ENCODE measurements at regions not wholly inside any gene's neighbourhood (a gene's known extent, or its start where the extent isn't known, plus 50 kb on each side); places are given as distances from the start of the nearest gene placed in this dataset.
"Not testable (repeated sequence)": the region's sequence is repeated elsewhere in the genome, so short reads cannot be mapped to it uniquely, and the experiment has no call there.

DNA sequence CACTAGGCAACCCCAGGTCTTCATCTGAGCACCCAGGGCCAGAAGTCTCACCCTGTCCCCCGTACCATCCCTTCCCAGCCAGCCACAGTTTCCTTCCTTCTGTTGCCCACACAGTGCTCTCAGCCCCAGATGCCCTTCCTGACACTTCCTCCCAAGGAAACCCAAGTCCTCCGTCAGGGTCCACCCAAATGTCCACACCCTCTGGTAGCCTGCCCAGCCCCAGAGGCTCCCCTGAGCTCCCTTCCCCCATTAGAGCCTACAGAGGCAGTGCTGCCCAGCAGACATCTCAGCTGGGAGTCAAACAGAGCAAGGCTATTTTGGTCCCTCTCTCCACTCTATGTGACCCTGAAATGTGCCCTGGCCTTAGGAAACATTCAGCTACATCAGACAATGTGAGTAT lies 338.0 kb downstream of the CACNA1B start:
- not testable (repeated sequence) for H3K23ac ChIP-seq (ENCODE audit: insufficient read length, low read depth, low read length); H3K18ac ChIP-seq (ENCODE audit: insufficient read length, low read depth, low read length); H3K27ac Mint-ChIP-seq; H4K91ac ChIP-seq (ENCODE audit: insufficient read length, low read depth, low read length); H3K4me3 Mint-ChIP-seq; H4K8ac ChIP-seq (replicated peaks; ENCODE audit: insufficient read length, low read depth, low read length); H2BK20ac ChIP-seq (ENCODE audit: low read depth, low read length, poor library complexity, severe bottlenecking); H2BK5ac ChIP-seq (ENCODE audit: insufficient read length, low read length); H2AK5ac ChIP-seq (ENCODE audit: insufficient read length, low read length); H3K4me1 ChIP-seq (ENCODE audit: insufficient read depth, low read length); H3T11ph ChIP-seq (ENCODE audit: low read length); H3K9me3 ChIP-seq (ENCODE audit: control insufficient read depth, low read depth, low read length); H3K27me3 ChIP-seq (ENCODE audit: insufficient read depth, low read length); H2BK12ac ChIP-seq (ENCODE audit: insufficient read length, low read depth, low read length); DNase-seq; H3K9me3 Mint-ChIP-seq; H3K14ac ChIP-seq (ENCODE audit: insufficient read depth, low read length); H3K27me3 Mint-ChIP-seq (ENCODE audit: low read depth); H2BK15ac ChIP-seq (ENCODE audit: low read depth, low read length); H3K9ac ChIP-seq (ENCODE audit: extremely low read depth, insufficient read length, low read length); H2AFZ ChIP-seq (ENCODE audit: low read length); H4K5ac ChIP-seq (ENCODE audit: insufficient read length, low read depth, low read length); H3K4me1 Mint-ChIP-seq; H3K56ac ChIP-seq (ENCODE audit: insufficient read length, low read depth, low read length); H3K4me2 ChIP-seq (ENCODE audit: insufficient read depth, insufficient read length, low read length); H3K79me1 ChIP-seq (ENCODE audit: insufficient read depth, low read depth, low read length, poor library complexity, severe bottlenecking); H3K23me2 ChIP-seq (ENCODE audit: insufficient read length, low read depth, low read length, poor library complexity, severe bottlenecking); H4K20me1 ChIP-seq (ENCODE audit: control insufficient read depth, insufficient read depth, insufficient read length); H3K79me2 ChIP-seq (ENCODE audit: insufficient read depth, low read length); H3K36me3 Mint-ChIP-seq (ENCODE audit: insufficient read depth in 1 of 3, low read depth in 3 of 3); H3K4ac ChIP-seq (ENCODE audit: low read depth, low read length); H2BK120ac ChIP-seq (ENCODE audit: low read depth, low read length, poor library complexity, severe bottlenecking); H3K27ac ChIP-seq (ENCODE audit: insufficient read length, low read depth, low read length)
- no CpG with 5 or more reads among the region's 2 CpGs for WGBS (ENCODE audit: extremely low coverage, insufficient read length, low lambda C conversion rate)

DNA sequence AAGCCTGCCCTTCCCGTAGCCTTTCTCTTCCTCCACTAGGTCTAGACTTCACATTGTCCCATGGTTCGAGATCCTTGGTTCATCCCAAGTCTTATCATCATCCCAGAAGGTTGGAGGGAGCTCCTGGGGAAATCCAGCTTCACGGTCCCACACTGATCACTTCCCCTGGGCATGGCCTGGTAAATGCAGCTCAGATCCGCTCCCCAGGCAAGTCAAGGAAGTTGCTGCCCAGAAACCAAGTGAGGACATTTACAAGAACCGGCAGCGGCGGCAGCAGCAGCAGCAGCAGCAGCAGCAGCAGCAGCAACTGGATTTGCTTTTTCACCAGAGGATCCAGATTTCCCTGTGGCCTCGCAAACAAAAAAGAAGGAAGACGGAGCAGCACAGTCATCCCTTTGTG lies 339.2 kb downstream of the CACNA1B start:
- not testable (repeated sequence) for H3K4me1 Mint-ChIP-seq; H3K9me3 ChIP-seq (ENCODE audit: control insufficient read depth, low read depth, low read length); H4K5ac ChIP-seq (ENCODE audit: insufficient read length, low read depth, low read length); H3K9ac ChIP-seq (ENCODE audit: extremely low read depth, insufficient read length, low read length); H3K27me3 Mint-ChIP-seq (ENCODE audit: low read depth); H3K23me2 ChIP-seq (ENCODE audit: insufficient read length, low read depth, low read length, poor library complexity, severe bottlenecking); H2BK120ac ChIP-seq (ENCODE audit: low read depth, low read length, poor library complexity, severe bottlenecking); H4K91ac ChIP-seq (ENCODE audit: insufficient read length, low read depth, low read length); H3K36me3 Mint-ChIP-seq (ENCODE audit: insufficient read depth in 1 of 3, low read depth in 3 of 3); H2AK5ac ChIP-seq (ENCODE audit: insufficient read length, low read length); H3K27me3 ChIP-seq (ENCODE audit: insufficient read depth, low read length); H2BK12ac ChIP-seq (ENCODE audit: insufficient read length, low read depth, low read length); H3K56ac ChIP-seq (ENCODE audit: insufficient read length, low read depth, low read length); H3K79me1 ChIP-seq (ENCODE audit: insufficient read depth, low read depth, low read length, poor library complexity, severe bottlenecking); H2BK15ac ChIP-seq (ENCODE audit: low read depth, low read length); H3T11ph ChIP-seq (ENCODE audit: low read length); H4K20me1 ChIP-seq (ENCODE audit: control insufficient read depth, insufficient read depth, insufficient read length); H3K18ac ChIP-seq (ENCODE audit: insufficient read length, low read depth, low read length); H3K4me3 Mint-ChIP-seq; H3K23ac ChIP-seq (ENCODE audit: insufficient read length, low read depth, low read length); H3K27ac ChIP-seq (ENCODE audit: insufficient read length, low read depth, low read length); H3K4me2 ChIP-seq (ENCODE audit: insufficient read depth, insufficient read length, low read length); H3K9me3 Mint-ChIP-seq; H2BK5ac ChIP-seq (ENCODE audit: insufficient read length, low read length); H2AFZ ChIP-seq (ENCODE audit: low read length); H2BK20ac ChIP-seq (ENCODE audit: low read depth, low read length, poor library complexity, severe bottlenecking); H3K4ac ChIP-seq (ENCODE audit: low read depth, low read length); H4K8ac ChIP-seq (replicated peaks; ENCODE audit: insufficient read length, low read depth, low read length); H3K27ac Mint-ChIP-seq; H3K14ac ChIP-seq (ENCODE audit: insufficient read depth, low read length); H3K79me2 ChIP-seq (ENCODE audit: insufficient read depth, low read length); H3K4me1 ChIP-seq (ENCODE audit: insufficient read depth, low read length)
- DNase-seq, result peak; percentile 11
- WGBS (ENCODE audit: extremely low coverage, insufficient read length, low lambda C conversion rate), result no CpG with 5 or more reads among the region's 9 CpGs

All from H9 (cell line).